ENCODE measurements at regions not wholly inside any gene's neighbourhood (a gene's known extent, or its start where the extent isn't known, plus 50 kb on each side); places are given as distances from the start of the nearest gene placed in this dataset.
A peak's percentile ranks its signal among the peaks of the same experiment; 100 is the strongest.

DNA sequence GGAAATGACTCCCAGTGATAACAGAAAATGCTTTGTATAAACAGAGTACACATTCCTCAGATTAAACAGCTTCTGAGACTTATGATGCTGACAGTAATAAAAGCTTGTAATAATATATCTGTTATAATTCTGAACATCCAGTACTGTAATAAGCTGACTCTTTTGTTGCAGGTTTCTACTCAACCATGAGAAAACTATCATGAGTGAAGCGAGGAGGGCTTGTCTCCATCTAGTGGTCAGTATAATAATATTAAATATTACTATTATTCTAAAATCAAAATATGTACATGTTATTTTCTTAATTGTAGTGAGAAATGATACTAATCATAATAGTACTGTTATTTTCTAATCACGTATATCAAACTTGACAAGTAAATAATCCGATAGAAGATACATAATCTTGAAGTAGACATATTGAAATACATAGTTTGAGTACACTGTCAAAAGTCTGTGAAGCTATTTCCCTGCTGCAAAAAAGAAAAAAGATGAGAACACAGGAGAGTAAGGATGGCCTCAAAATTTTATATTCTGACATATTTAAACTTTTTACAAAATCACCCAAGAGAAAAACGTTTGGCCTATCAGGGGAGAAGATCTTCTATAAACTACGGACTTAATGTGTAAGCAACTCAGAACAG lies 183.1 kb downstream of the MOXD1 start:
- no peak for DNase-seq (ENCODE audit: low read depth, low spot score)
- POLR2A ChIA-PET = interaction anchor here (1.0 to 1.9 kb wide), 2 partner anchors 268 to 271 kb away, joined by 5 to 24 read pairs; partner anchors contain the start of gene CCN2
- H3K4me3 ChIP-seq (ENCODE audit: low read depth, low read length) = no peak overlapping the region
- TF ChIP-seq, protein P1, sequence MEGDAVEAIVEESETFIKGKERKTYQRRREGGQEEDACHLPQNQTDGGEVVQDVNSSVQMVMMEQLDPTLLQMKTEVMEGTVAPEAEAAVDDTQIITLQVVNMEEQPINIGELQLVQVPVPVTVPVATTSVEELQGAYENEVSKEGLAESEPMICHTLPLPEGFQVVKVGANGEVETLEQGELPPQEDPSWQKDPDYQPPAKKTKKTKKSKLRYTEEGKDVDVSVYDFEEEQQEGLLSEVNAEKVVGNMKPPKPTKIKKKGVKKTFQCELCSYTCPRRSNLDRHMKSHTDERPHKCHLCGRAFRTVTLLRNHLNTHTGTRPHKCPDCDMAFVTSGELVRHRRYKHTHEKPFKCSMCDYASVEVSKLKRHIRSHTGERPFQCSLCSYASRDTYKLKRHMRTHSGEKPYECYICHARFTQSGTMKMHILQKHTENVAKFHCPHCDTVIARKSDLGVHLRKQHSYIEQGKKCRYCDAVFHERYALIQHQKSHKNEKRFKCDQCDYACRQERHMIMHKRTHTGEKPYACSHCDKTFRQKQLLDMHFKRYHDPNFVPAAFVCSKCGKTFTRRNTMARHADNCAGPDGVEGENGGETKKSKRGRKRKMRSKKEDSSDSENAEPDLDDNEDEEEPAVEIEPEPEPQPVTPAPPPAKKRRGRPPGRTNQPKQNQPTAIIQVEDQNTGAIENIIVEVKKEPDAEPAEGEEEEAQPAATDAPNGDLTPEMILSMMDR (IDR thresholded peaks at IDR 0.05; ENCODE audit: insufficient read depth, low read length, missing control alignments) = peak; percentile 13
- CTCF ChIA-PET = interaction anchor here (0.5 to 7.2 kb wide), 45 partner anchors 9 to 523 kb away, joined by 3 to 106 read pairs (median 6); partner anchors contain the start of gene CCN2

- POLR2A ChIA-PET = interaction anchor here (2.6 kb wide), 1 partner anchor 264 kb away, joined by 21 read pairs; the partner anchor contains the start of gene CCN2
- TF ChIP-seq, protein P1 (IDR thresholded peaks at IDR 0.05; ENCODE audit: insufficient read depth, low read length, missing control alignments) = no peak
- DNase-seq (ENCODE audit: low read depth, low spot score) = no peak
- H3K4me3 ChIP-seq (ENCODE audit: low read depth, low read length) = no peak overlapping the region
- CTCF ChIA-PET = interaction anchor here (0.8 to 7.2 kb wide), 8 partner anchors 17 to 306 kb away, joined by 3 to 106 read pairs (median 5); no protein-coding TSS in a partner anchor
Observed at GRCh38 chr6:132215805-132216204, 185.5 kb downstream of the MOXD1 start.

- TF ChIP-seq, protein P1 (IDR thresholded peaks at IDR 0.05; ENCODE audit: insufficient read depth, low read length, missing control alignments) = no peak
- no peak overlapping the region for H3K4me3 ChIP-seq (ENCODE audit: low read depth, low read length)
- ChIA-PET POLR2A (interaction anchor here (2.6 kb wide), 1 partner anchor 263 kb away, joined by 21 read pairs; the partner anchor contains the start of gene CCN2), CTCF (interaction anchor here (1.0 to 2.5 kb wide), 3 partner anchors 51 to 299 kb away, joined by 5 to 10 read pairs (median 5); no protein-coding TSS in a partner anchor)
- no peak for DNase-seq (ENCODE audit: low read depth, low spot score)
Observed at GRCh38 chr6:132214716-132215115, 186.6 kb downstream of the MOXD1 start.

DNA sequence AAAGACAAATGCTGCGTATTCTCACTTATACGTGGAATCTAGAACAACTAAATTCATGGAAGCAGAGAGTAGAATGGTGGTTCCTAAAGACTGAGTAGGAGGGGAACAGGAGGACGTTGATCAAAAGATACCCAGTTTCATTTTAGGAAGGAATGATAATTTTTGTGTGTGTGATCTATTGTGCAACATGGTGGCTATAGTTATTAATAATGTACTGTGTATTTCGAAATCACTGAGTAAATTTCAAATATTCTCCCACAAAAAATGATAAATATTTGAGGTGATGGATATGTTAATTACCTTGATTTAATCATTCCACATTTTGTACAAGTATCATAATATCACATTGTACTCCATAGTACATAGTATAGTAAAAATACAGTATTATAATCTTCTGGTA lies 187.5 kb downstream of the MOXD1 start:
- TF ChIP-seq, protein P1 (IDR thresholded peaks at IDR 0.05; ENCODE audit: insufficient read depth, low read length, missing control alignments) = no peak
- no peak overlapping the region for H3K4me3 ChIP-seq (ENCODE audit: low read depth, low read length)
- ChIA-PET POLR2A (no interaction called here), CTCF (interaction anchor here (1.0 to 1.8 kb wide), 4 partner anchors 14 to 289 kb away, joined by 4 to 5 read pairs (median 4); no protein-coding TSS in a partner anchor)
- DNase-seq (ENCODE audit: low read depth, low spot score) = no peak

DNA sequence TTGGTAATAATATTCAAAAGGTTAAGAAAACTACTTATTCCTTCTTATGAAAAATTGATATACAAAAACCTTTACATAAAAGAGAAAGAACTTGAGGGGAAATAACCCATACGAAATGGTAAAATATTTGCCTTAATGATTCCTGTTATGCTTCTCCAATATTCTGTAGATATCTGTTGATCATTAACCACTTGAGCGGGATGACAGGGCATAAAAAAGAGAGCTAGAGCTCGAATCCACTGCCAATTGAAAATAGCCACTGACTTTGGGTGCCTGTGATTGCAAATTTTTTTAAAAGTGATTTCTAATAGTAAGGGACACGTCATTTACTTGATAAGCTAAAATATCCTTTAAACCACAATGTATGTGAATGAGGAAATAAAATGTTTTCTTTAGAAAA lies 188.1 kb downstream of the MOXD1 start:
- DNase-seq (ENCODE audit: low read depth, low spot score) = no peak
- CTCF ChIA-PET = interaction anchor here (1.0 to 1.8 kb wide), 2 partner anchors 15 to 288 kb away, joined by 4 read pairs; no protein-coding TSS in a partner anchor
- POLR2A ChIA-PET = no interaction called here
- TF ChIP-seq, protein P1 (IDR thresholded peaks at IDR 0.05; ENCODE audit: insufficient read depth, low read length, missing control alignments) = no peak
- H3K4me3 ChIP-seq (ENCODE audit: low read depth, low read length) = no peak overlapping the region

DNA sequence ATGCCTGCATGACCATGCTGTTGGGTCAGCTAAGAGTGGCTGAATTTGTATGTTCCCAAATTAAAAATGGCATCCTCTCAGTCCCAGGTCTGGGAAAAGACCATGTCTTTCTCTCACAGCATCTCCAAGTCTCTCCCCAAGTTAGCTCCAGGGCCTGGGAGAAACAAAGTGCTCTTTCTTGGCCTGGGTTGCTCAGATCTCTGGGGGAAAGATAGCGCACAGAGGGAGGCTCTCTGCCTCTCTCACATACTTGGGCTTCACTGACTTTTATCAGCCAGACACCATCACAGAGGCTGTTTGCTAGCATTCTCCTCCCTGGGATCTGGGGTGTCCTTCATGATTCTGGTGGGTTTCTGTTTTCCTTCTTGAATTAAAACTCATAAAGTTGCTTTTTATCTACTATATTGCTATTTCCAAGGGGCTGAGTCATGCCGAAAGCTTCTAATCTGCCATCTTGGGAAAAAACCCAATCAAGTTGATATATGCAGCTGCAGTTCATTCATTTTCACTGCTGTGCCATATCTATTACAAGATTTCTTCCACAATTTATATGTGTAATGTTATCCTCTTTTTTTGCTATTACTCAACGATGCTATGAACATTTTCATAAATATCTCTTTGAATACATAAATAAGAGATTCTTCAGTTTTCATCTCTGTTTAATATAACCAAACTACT lies 190.2 kb downstream of the MOXD1 start:
- DNase-seq (ENCODE audit: low read depth, low spot score) = no peak
- ChIA-PET CTCF (interaction anchor here (1.9 to 2.3 kb wide), 3 partner anchors 10 to 286 kb away, joined by 6 to 7 read pairs (median 6); no protein-coding TSS in a partner anchor), POLR2A (no interaction called here)
- no peak overlapping the region for H3K4me3 ChIP-seq (ENCODE audit: low read depth, low read length)
- TF ChIP-seq, protein P1 (IDR thresholded peaks at IDR 0.05; ENCODE audit: insufficient read depth, low read length, missing control alignments) = no peak

Data from AG04449 (cell line).